ENCODE measurements at regions not wholly inside any gene's neighbourhood (a gene's known extent, or its start where the extent isn't known, plus 50 kb on each side); places are given as distances from the start of the nearest gene placed in this dataset.

- TF ChIP-seq CTCF (IDR thresholded peaks at IDR 0.05), result no peak
- TF ChIP-seq POLR2A (IDR thresholded peaks at IDR 0.05), result no peak
Measured at GRCh38 chr13:106734198-106734597, 166.3 kb upstream of the ARGLU1 start.
